DOHH2 (cell line): ENCODE measurements at regions not wholly inside any gene's neighbourhood (a gene's known extent, or its start where the extent isn't known, plus 50 kb on each side); places are given as distances from the start of the nearest gene placed in this dataset.

Experiments
- H3F3A ChIP-seq: fragments of 200-600 bp; sonication (generic), shearing (Covaris generic); 2 replicates; pipeline ENCODE4 v1.6.0; 2016; ENCODE audit warnings: antibody characterized with exemption, mild to moderate bottlenecking; ENCODE audit not compliant: control insufficient read depth, insufficient read depth
- H3K27ac ChIP-seq: fragments of 200-600 bp; sonication (generic); 2 replicates; pipeline ENCODE4 v1.5.1; 2014; ENCODE audit warnings: low read depth, mild to moderate bottlenecking, low read length, moderate library complexity
- H3K27me3 ChIP-seq: fragments of 200-600 bp; sonication (generic); 2 replicates; pipeline ENCODE4 v1.6.1; 2014; ENCODE audit warnings: mild to moderate bottlenecking, low read length, mixed read lengths; ENCODE audit not compliant: control insufficient read depth
- H3K36me3 ChIP-seq: fragments of 200-600 bp; sonication (generic); 2 replicates; pipeline ENCODE4 v1.6.1; 2014; ENCODE audit warnings: mild to moderate bottlenecking, low read length, moderate library complexity, mixed read lengths; ENCODE audit not compliant: control insufficient read depth
- H3K4me1 ChIP-seq: fragments of 200-600 bp; sonication (generic); 2 replicates; pipeline ENCODE4 v1.6.1; 2014; ENCODE audit warnings: mild to moderate bottlenecking, low read length, mixed read lengths; ENCODE audit not compliant: control insufficient read depth
- H3K4me2 ChIP-seq: fragments of 200-600 bp; sonication (generic); 2 replicates; pipeline ENCODE4 v1.6.0; 2014; ENCODE audit warnings: mild to moderate bottlenecking, low read length, moderate library complexity
- H3K4me3 ChIP-seq: fragments of 200-600 bp; sonication (generic); 2 replicates; pipeline ENCODE4 v1.5.1; 2014; ENCODE audit warnings: mild to moderate bottlenecking, low read length, mixed read lengths
- H3K79me2 ChIP-seq: fragments of 200-600 bp; sonication (generic); 2 replicates; pipeline ENCODE4 v1.6.1; 2014; ENCODE audit warnings: mild to moderate bottlenecking, low read length, mixed read lengths; ENCODE audit not compliant: control insufficient read depth
- H3K9me2 ChIP-seq: fragments of 200-600 bp; sonication (generic); replicated peaks from 2 replicates; pipeline ENCODE4 v1.6.1; 2014; ENCODE audit warnings: mild to moderate bottlenecking, low read length, mixed read lengths; ENCODE audit not compliant: control insufficient read depth
- H3K9me3 ChIP-seq: fragments of 200-600 bp; sonication (generic); 2 replicates; pipeline ENCODE4 v1.6.1; 2014; ENCODE audit warnings: antibody characterized with exemption, low read length, mixed read lengths; ENCODE audit not compliant: control insufficient read depth, insufficient read depth
- H4K20me1 ChIP-seq: fragments of 200-600 bp; sonication (generic); 2 replicates; pipeline ENCODE4 v1.6.0; 2014; ENCODE audit warnings: low read depth, mild to moderate bottlenecking, antibody characterized with exemption, low read length, moderate library complexity; ENCODE audit not compliant: control insufficient read depth, insufficient read depth
- EZH2phosphoT487 ChIP-seq: fragments of 200-600 bp; sonication (generic); IDR thresholded peaks from 2 replicates; pipeline ENCODE4 v1.6.1; 2017; ENCODE audit warnings: borderline replicate concordance, mild to moderate bottlenecking, antibody characterized with exemption, low read length, moderate library complexity, mixed read lengths
- TF ChIP-seq, protein P1 (sequence below): fragments of 200-600 bp; sonication (generic); IDR thresholded peaks from one replicate; pipeline ENCODE4 v1.5.1; 2014; ENCODE audit warnings: antibody characterized with exemption, mild to moderate bottlenecking, low read depth, low read length; ENCODE audit not compliant: poor library complexity, severe bottlenecking

DNA sequence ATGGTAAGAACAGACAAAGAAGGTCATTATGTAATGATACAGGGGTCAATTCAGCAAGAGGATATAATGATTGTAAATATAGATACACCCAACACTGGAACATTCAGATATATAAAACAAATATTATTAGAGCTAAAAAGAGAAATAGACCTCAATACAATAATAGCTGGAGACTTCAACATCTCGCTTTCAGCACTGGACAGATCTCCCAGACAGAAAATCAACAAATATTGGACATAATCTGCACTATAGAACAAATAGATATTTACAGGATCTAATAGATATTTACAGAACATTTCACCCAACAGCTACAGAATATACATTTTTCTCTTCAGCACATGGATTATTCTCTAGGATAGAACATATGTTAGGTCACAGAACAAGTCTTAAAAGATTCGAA is 190.6 kb upstream of the RFX3 start:
- Histone ChIP-seq H3K4me3 (no peak overlapping the region), H3K4me2 (no peak overlapping the region), H3K9me2 (no peaks in the 10 kb centered on the region), H3K9me3 (no peaks in the 10 kb centered on the region), H3K27me3 (no peaks in the 10 kb centered on the region), H3K27ac (no peak overlapping the region), H3K4me1 (no peaks in the 10 kb centered on the region), H4K20me1 (no peaks in the 10 kb centered on the region), H3K36me3 (no peaks in the 10 kb centered on the region), H3F3A (no peaks in the 10 kb centered on the region), H3K79me2 (no peaks in the 10 kb centered on the region)
- TF ChIP-seq, protein P1, sequence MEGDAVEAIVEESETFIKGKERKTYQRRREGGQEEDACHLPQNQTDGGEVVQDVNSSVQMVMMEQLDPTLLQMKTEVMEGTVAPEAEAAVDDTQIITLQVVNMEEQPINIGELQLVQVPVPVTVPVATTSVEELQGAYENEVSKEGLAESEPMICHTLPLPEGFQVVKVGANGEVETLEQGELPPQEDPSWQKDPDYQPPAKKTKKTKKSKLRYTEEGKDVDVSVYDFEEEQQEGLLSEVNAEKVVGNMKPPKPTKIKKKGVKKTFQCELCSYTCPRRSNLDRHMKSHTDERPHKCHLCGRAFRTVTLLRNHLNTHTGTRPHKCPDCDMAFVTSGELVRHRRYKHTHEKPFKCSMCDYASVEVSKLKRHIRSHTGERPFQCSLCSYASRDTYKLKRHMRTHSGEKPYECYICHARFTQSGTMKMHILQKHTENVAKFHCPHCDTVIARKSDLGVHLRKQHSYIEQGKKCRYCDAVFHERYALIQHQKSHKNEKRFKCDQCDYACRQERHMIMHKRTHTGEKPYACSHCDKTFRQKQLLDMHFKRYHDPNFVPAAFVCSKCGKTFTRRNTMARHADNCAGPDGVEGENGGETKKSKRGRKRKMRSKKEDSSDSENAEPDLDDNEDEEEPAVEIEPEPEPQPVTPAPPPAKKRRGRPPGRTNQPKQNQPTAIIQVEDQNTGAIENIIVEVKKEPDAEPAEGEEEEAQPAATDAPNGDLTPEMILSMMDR, result no peak
- no peak for TF ChIP-seq EZH2phosphoT487

DNA sequence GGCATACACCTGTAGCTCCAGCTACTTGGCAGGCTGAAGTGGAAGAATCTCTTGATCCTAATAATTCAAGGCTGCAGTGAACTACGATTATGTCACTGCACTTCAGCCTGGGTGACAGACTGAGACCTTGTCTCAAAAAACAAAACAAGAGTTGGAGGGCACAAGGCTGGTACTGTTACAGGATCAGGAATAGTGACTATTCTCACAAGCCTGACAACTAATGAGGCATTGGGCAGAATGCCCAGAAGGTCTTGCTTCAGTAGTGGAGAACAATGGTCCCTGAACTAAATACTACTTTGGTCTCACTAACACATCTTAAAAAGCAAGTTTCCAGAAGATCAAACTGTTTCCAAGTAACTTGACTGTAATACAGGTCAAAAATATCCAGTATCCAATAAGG is 182.9 kb upstream of the RFX3 start:
- H3K4me1 ChIP-seq, result no peaks in the 10 kb centered on the region
- H3K9me3 ChIP-seq, result no peaks in the 10 kb centered on the region
- H3K27ac ChIP-seq, result no peak overlapping the region
- H3K4me3 ChIP-seq, result no peak overlapping the region
- TF ChIP-seq, protein P1, result no peak
- no peak for TF ChIP-seq EZH2phosphoT487
- H3K27me3 ChIP-seq, result no peaks in the 10 kb centered on the region
- no peaks in the 10 kb centered on the region for H3K36me3 ChIP-seq
- H3K79me2 ChIP-seq, result no peaks in the 10 kb centered on the region
- no peaks in the 10 kb centered on the region for H4K20me1 ChIP-seq
- H3K9me2 ChIP-seq, result no peaks in the 10 kb centered on the region
- no peaks in the 10 kb centered on the region for H3F3A ChIP-seq
- no peak overlapping the region for H3K4me2 ChIP-seq

DNA sequence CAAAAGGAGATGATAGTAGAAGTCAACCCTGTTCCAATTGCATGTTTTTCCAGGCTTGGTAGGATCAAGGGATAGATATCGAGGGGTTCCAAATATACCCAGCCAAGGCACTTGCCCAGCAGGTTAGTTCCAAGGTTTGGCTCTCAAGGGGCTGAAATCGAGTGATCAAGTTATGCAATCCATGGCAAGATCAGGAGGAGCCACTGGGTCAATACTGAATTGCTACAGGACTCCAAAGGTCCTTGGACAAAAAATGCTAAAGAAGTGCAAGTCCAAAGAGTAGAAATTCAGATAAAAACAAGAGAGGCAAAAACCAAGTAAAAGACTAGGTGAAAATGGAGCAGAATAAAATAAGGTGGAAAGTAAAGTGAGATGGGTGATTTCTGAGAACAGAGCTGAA is 179.1 kb upstream of the RFX3 start:
- Histone ChIP-seq H4K20me1 (no peaks in the 10 kb centered on the region), H3K27me3 (no peaks in the 10 kb centered on the region), H3K4me1 (no peaks in the 10 kb centered on the region), H3K4me3 (no peak overlapping the region), H3F3A (no peaks in the 10 kb centered on the region), H3K9me2 (no peaks in the 10 kb centered on the region), H3K79me2 (no peaks in the 10 kb centered on the region), H3K36me3 (no peaks in the 10 kb centered on the region), H3K9me3 (no peaks in the 10 kb centered on the region), H3K27ac (no peak overlapping the region), H3K4me2 (no peak overlapping the region)
- no peak for TF ChIP-seq EZH2phosphoT487
- TF ChIP-seq, protein P1, result no peak

DNA sequence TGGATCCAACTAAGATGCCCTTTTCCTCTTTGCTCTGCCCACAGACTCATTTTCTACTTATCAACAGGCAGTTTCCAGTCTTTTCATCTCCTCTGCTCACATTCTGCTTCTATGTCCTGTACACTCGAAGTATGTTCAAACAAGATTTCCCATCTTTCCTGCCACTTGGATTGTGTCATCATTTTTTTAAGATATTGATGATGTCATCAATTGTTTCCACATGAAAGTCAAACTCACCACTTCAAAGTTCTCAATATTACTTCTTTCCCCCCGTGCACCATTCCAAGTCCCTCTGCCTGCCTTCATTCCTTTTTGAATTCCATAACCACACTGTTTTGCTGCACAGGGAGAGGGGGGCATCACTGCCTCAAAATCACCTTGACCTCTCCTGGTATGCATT is 175.0 kb upstream of the RFX3 start:
- H3K79me2 ChIP-seq, result no peaks in the 10 kb centered on the region
- no peaks in the 10 kb centered on the region for H3F3A ChIP-seq
- H3K27me3 ChIP-seq, result no peaks in the 10 kb centered on the region
- no peak for TF ChIP-seq EZH2phosphoT487
- TF ChIP-seq, protein P1, result no peak
- H4K20me1 ChIP-seq, result no peaks in the 10 kb centered on the region
- no peaks in the 10 kb centered on the region for H3K9me2 ChIP-seq
- H3K27ac ChIP-seq, result no peak overlapping the region
- no peaks in the 10 kb centered on the region for H3K36me3 ChIP-seq
- no peaks in the 10 kb centered on the region for H3K4me1 ChIP-seq
- H3K9me3 ChIP-seq, result no peaks in the 10 kb centered on the region
- H3K4me3 ChIP-seq, result no peak overlapping the region
- H3K4me2 ChIP-seq, result no peak overlapping the region
